NCI-H460 (cell line): ENCODE measurements at regions not wholly inside any gene's neighbourhood (a gene's known extent, or its start where the extent isn't known, plus 50 kb on each side); places are given as distances from the start of the nearest gene placed in this dataset.
"Not testable (repeated sequence)": the region's sequence is repeated elsewhere in the genome, so short reads cannot be mapped to it uniquely, and the experiment has no call there.

Experiments
- DNase-seq: peaks from one replicate; pipeline ENCODE4 v3.0.0-alpha.2; 2016; ENCODE audit warnings: low read depth; ENCODE audit errors: extremely low read depth

DNA sequence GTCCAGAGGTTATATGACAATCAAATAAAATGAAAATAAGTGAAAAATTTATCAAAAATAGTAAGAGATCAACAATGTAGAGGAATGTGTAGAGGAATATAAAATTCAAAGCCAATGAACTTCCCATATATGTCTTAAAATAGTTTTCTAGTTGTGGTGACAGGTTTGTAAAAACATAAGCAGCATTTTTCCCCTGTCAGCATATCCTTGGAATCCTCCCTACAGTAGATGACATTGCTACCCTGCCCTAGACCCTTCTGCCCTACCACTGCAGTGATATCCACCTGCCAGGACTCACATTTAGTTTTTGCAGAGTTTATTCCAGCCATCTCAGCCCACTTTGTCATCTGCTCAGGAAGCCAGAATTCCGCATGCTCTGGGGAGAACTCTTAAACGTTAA is 842.0 kb downstream of the RPS29 start:
- DNase-seq: no peak

DNA sequence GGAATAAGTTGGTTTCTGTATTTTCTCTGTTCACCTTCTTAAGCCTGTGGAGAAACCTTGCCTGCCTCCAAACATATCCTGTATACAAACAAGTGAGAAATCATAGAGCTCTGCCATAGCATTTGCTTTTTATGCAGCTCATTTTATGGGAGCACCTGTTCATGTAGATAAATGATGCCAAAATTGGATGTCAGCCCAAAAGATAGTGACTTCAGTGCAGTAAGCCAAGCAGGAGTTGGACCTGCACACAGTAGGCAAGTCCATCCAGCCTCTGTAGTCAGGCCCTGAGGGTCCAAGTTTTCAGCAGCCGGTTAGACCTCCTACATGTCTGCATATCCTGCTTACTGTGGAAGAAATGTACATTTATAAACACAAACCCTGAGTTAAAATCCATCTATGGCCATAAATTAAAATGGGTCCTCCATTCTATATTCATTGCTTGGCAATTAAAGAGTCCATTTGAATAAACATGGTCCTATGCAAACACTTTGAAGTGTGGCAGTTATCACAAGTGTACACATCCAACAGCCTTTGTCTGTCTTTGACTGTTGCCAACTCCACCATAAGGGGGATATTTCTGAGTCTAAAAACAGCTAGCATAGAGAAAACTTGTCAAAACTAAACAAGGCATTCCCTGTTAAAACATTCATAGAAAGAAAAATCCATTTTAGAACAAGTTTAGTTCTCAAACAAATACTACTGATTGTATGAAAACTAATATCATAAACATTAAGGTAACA is 847.8 kb downstream of the RPS29 start:
- no peak for DNase-seq

DNA sequence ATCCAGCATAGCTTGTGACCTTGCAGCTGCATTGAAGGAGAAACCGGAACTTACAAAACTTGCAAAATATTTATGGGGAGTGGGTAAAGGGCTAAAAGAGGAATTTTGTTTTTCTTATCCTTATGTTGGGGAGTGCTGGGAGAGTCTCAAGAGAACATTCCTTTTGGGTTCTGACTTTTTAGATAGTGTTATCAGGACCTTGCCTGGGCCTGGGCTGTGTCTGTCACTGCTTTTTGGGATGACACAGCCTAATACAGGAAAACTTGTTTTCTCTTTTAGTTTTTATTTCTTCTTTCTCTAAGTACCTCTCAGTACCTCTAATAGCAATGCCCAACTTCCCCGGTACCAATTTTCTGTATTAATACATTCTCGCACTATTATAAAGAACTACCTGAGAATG is 850.6 kb downstream of the RPS29 start:
- no peak for DNase-seq

DNA sequence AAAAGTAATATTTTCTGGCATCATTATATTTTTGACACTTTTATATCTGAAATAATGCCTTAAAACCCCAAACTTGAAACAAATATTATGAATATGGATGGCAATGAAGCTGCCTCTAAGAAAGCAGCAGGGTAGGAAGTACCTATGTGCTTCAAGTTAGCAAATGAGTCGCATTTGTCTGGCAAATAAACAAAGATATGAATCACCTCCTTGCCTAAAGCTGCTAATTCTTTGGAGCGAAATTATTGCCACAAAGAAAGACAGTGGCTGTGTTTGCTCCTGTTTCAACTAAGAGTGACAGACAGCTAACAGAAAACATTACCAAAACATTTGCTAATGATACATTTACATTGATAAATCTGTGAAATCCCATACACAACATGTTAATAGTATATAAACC is 854.9 kb downstream of the RPS29 start:
- DNase-seq: no peak

DNA sequence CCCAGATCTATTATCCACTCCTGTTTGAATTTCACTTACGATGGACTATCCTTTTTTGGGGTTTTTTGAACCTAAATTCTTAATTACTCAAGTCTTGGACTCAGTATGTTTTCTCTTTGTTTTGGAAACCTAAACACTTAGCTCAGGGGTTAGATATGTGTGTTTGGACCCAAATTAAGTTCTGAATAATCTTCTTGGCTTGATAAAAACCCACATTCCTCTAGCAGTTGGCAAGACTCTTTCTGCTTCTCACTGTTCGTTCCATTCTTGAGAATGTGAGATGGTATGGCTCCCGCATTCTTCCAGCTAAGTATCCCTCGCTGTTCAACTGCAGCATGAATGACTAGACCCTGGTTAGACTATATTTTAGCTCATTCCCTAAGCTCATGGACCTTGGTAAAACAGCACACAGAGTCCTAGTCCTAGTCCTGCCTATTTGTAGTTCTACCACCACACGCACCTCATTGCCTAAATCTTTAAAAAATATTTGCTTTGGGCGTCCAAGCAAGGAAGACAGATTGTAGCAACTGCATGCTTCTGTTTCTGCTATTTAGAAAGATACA is 860.0 kb downstream of the RPS29 start:
- DNase-seq: no peak

DNA sequence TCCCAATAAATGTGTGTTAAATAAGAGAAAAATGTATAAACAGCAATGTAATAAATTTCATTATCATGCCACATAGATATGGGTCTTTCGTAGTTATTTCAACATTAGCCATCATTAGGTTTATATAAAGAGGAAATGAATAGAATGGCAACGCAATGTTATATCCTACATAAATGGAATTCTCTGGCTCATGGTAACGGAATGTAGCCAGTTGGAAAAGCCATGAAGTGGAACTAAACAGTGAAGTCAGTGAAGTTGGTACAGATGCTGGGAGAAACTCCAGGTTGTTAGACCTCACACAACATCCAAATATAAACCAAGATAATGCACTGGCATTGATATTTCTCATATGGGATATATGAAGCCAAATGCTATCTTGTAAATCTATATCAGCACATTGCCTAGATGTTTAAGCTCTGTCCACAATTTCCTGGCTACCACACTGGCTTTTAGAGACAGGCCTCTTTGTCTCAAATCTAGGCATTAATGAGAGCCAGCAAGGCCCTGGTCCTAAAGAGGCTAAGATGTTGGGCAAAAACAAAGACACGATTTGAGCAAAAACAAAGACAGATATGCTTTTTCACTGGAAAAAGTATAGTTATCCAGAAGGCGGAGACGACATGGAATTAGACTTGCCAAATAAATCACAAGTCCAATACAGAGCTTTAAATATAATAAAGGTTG is 861.0 kb downstream of the RPS29 start:
- DNase-seq: no peak

DNA sequence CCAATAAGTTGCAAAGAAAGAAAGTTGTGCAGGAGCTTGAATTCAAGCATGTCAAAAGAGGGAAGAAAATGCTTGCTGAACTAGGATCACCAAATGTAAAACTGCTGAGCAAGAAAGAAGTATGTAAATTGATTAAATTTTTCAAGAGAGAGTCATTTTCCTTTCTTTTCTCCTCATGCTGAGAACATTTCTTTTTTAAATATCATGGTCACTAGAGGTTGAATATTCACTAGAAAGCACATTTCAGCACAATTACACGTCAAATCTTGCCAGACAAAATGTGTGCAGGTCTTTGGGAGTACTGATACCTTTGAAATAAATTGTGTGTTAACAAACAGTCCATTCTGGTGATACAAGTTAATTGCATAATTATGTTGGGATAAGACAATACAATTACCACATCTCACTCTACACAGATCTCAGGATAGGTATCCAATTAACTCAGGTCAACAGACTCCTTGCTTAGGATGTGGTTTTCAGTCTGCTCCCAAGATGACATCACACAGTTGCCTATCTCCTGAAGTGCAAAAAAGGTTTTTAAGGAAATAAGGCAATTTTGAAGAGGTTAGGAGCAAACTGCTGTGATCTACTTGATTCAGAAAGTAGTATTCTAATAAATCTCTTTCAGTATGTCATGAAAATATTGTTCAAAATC is 862.2 kb downstream of the RPS29 start:
- DNase-seq: no peak

DNA sequence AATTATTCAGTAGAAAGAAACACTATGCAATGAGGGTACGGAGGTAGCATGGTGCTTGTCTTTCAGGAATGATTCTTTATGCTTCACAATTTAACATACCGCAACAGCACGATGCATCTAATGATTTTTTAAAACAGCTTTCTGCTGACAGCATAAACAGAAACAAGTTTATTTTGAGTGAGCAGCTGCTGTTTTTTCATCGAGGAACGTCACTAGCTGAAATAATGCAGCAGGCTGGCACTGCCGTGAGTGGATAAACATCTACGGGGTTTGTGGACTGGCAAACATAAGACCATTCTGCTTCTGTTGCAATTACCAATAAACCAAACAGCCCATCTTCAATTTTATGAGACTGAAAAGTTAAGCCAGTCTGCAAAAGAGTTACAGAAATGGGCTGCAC is 871.8 kb downstream of the RPS29 start:
- no peak for DNase-seq

DNA sequence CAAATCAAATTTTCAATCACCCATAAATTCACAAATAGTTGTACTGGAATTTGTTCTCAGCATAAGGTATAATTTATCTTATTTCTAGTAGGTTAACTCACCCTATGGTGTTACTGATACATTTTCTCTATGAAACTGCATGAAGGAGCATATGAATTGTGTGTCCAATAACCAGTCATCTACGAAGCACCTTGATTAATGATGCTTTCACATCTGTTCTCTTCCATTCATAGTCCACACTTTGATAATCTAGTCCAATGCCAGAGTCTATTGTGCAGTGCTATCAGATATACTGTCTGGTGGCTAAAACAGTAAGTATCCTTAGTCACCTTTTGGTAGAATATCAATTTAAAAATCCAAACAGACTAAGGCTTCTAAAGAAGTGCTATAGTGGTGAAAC is 876.0 kb downstream of the RPS29 start:
- DNase-seq: no peak

DNA sequence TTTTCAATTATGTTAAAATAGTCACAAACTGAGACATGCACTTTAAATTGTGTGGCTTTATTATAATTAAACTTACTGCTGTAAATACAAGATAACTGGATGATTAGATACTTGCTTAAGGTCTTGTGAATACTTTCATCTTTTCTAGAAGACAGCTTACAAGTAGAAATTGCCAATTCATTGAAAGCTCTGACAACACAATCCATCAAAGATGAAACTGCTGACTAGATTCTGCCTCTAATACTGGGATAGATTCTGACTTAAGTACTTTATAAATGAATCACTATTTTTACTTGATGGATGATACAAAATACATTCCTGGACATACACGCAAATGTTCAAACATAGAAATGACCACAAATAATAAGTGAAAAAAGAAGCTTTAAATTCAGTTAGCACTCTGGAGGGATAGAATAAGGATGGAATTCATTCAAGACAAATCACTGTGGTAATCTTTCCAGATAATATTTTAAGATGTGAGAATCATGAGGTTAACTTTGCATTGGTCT is 876.8 kb downstream of the RPS29 start:
- DNase-seq: no peak

DNA sequence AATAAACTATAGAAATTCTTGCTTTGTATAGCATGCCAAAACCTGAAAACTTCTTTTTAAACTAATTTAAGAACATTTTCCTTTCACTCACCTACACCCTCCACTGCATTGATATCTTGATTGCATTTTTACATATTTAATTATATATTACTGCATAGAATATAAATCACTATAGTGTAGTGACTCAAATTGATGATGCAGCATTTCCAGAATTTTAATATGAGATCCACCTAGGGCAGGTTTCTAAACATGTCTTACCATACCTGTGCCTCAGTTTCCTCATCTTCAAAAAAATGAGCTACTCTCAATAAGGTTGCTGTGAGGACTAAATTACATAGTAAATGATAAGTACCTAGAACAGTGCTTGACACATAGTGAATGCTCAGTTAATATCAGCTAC is 881.5 kb downstream of the RPS29 start:
- DNase-seq: no peak

DNA sequence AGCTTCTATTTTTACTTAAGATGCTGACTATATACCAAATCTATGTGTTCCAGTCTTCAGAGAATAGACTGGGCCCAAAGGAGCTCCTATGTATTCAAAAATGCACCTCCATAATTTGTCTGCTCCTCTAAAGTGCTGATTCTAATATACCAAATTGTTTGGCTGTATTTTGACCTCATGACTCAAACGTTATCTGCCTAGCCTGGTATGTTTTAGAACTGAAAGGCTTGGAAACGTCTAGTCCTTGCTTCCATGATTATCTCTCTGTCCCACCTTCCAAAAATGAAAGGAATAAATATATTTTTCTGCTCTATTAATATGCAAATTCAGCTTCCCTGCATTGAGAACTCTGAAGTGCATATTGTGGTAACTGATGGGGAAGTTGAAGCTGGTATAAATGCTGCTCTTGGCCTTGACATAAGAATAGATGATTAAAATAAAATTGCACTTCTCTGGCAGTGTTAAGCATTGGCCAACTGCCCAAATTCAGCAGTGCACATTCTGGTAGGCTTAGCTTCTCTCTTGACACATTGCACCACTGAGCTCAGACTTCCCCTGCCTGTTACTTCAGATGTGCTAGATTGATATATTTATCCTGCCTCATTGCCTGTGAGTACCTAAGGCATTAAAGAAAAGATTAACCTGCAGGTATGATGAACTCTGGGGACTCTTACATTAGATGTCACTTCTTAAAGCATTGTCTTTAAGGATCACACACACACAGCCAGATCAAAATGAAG is 882.3 kb downstream of the RPS29 start:
- DNase-seq: no peak

DNA sequence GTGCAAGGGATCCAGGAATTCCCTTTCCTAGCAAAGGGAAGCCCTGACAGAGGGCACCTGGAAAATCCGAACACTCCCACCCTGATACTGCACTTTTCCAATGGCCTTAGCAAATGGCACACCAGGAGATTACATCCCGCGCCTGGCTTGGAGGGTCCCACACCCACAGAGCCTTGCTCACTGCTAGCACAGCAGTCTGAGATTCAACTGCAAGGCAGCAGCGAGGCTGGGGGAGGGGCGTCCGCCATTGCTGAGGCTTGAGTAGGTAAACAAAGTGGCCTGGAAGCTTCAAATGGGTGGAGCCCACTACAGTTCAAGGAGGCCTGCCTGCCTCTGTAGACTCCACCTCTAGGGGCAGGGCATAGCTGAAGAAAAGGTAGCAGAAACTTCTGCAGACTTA is 888.8 kb downstream of the RPS29 start:
- DNase-seq: not testable (repeated sequence)

DNA sequence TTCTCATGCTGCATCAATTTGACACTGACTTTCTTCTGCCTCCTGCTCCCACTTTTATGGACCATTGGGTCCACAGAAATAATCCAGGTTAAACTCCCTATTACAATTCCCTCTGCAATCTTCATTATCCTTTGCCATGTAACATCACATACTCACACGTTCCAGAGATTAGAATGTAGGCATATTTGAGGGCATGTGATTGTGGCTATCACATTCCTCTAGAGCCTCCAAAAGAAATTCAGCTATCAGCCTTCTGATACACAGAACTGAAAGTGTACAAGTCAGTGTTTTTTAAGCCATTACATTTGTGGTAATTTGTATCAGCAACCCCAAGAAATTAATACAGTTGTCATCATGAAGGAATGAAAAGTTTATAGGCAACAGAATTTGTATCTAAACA is 892.4 kb downstream of the RPS29 start:
- DNase-seq: no peak

DNA sequence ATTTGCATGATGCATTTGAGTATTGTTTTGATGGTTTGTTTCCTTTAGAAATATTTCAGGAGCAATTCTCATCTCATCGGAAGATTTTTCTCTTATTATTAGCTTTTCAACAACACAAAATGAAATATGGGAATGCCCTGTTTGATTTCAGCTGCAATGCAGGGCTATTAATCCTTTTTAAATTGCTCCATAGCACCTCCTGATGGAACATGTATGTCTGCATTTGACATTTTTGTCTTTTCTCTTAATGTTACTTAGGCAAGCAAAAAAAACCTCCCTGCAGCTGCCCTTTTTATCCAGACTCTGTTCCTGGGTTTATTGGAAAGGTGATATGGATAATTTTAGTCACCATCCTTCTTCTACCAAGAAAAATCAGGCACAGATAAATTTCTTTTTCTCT is 895.8 kb downstream of the RPS29 start:
- no peak for DNase-seq

DNA sequence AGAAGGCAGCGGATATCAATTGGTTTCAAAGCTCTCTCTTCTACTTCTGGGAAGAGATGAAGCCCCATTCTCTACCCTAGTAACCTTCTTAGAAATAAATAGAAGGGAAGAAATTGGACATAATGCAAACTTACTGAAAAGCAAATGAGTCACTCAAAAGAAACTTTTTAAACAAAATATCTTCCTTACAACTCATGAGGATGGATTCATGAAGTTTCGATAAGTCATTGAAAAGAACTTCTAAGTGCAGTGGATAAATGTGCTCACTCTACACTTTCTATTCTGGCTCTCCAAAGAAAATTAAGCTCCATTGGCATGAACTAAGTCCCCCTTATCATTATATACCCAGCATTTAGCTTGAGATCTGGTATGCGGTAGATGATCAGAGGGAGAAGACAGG is 899.5 kb downstream of the RPS29 start:
- no peak for DNase-seq

DNA sequence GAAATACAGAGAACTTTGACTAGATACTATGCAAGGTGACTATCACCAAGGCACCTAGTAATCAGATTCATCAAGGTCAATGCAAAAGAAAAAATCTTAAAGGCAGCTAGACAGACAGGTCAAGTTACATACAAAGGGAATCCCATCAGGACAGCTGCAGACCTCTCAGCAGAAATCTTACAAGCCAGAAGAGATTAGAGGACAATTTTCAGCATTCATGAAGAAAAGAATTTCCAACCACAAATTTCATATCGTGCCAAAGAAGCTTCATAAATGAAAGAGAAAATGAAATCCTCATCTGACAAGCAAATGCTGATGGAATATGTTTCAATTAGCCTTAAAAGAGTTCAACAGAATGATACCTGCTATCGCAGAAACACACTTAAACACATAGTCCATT is 913.7 kb downstream of the RPS29 start:
- DNase-seq: no peak

DNA sequence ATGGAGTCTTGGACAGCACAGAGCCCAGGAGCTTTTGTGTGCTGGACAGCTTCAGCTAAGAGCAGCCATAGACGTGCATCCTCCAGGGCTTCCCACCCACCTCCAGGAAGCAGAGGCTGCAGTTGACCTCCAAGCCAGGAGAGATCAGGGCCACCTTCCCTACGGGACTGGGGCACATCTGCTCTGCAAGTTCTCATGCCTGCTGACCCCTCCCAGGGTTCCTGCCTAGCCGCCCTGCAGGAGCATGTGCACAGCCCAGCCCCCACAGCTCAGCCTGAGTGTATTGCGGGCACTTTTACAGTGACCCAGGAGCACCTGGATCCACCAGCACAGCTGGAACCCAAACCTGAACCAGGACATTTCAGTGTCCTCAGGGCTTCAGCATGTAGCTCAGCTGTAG is 915.2 kb downstream of the RPS29 start:
- no peak for DNase-seq

DNA sequence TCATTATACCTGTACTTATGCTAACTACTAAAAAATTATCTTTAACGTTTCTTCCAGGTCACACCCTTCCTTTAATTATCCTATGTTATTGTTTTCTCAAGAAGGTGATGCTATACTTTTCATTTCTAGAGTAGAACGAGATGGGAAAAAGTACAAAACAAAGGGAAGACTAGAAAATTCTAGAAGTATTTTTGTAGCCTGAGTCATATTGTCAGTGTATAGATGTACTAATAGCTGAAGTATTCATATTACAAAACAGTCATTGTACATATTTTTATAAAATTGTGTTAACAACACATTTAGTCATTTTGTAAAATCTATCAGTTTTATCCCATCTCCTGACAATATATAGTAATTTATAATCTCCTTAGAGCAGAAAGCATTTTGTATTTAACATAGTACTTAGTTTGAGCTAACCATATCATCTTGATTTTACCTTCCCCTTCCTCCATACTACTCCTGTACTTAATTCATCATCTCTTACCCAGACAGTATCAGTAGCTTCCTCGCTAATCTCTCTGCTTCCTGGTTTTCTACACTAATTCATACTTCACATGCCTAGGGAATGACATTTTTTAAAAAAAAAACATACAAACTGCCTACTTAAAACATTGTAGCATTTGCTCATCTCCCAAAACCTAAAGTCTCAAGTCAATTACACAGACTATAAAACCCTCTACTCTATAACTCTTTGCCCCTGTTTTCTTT is 920.9 kb downstream of the RPS29 start:
- no peak for DNase-seq

DNA sequence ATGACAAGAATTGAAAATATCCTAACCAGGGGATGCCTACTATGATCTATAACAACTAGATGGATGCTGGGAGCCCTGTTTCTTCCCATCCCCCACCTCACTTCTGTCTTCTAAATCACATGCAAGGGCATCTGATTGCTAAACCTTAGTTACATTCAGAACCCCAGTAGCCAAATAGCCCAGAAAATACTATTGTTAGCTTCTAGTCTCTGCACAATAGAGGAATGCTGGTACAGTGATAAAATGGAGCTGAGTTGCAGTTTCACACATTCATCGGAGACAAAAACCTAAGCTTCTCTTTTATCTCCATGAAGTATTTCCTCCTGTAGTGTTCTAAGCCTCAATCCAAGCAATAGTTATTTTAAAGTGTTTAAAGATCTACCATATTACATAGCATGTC is 942.9 kb downstream of the RPS29 start:
- no peak for DNase-seq
